K562 (cell line): ENCODE measurements at regions not wholly inside any gene's neighbourhood (a gene's known extent, or its start where the extent isn't known, plus 50 kb on each side); places are given as distances from the start of the nearest gene placed in this dataset.

Experiments used
- ATAC-seq: fragments of 200-7000 bp; cut with Tn5 transposase; 3 replicates; pipeline ENCODE4 v1.9.1; 2020; ENCODE audit warnings: moderate library complexity
- BruUV-seq: library from RNA; stranded (reverse); fragments of 400-500 nt; replicated peaks from 2 replicates; lab custom pipeline; 2021; lab: Mats Ljungman, UMichigan
- CTCF ChIA-PET: fragments of 300-600 bp; formaldehyde crosslinking; extraction: SDS; loops from one replicate; lab custom pipeline; 2021; ENCODE audit warnings: low intra/inter-chr PET ratio; lab: Yijun Ruan, JAX
- POLR2A ChIA-PET: fragments of 300-600, 350-650 bp; sonication (Branson Sonifier 250); formaldehyde crosslinking; extraction: SDS; loops from one replicate; lab custom pipeline; 2021; ENCODE audit warnings: antibody characterized with exemption, inconsistent platforms; lab: Yijun Ruan, JAX
- DNase-seq, 4 experiments: peaks; one replicate each; pipeline versions ENCODE4 v3.0.0 to v3.0.0-alpha.2; 2011 to 2018; ENCODE audit warnings: low spot score in 3 of 4, mixed read lengths in 3 of 4; ENCODE audit errors: extremely low read depth in 1 of 4
- FAIRE-seq: peaks from 2 replicates; lab custom pipeline; 2011; peaks lifted over from hg19 to GRCh38; lab: Jason Lieb, UNC
- H2AFZ ChIP-seq: 2 replicates; pipeline ENCODE4 v1.6.0; 2011; ENCODE audit warnings: low read depth, low read length, control low read depth, inconsistent platforms
- H3K27ac ChIP-seq: fragments of 200-600 bp; 3 replicates; pipeline ENCODE4 v1.8.0; 2011; ENCODE audit warnings: low read depth, mild to moderate bottlenecking, control low read depth, inconsistent platforms, low read length, moderate library complexity, mixed read lengths; ENCODE audit errors: extremely low read depth
- H3K27me3 ChIP-seq, 2 experiments: fragments of 300-600 bp in 1 of 2; 2 replicates in 1 of 2; 3 replicates in 1 of 2; pipeline versions ENCODE4 v1.6.0 to v1.8.0; 2011; ENCODE audit warnings: inconsistent platforms in 2 of 2, low read length in 2 of 2, mild to moderate bottlenecking in 1 of 2, mixed read lengths in 1 of 2, moderate library complexity in 1 of 2; ENCODE audit not compliant: control insufficient read depth in 2 of 2, insufficient read depth in 2 of 2
- H3K36me3 ChIP-seq: fragments of 300-600 bp; 3 replicates; pipeline ENCODE4 v1.8.0; 2011; ENCODE audit warnings: mild to moderate bottlenecking, low read length, inconsistent platforms; ENCODE audit not compliant: control insufficient read depth, insufficient read depth
- H3K4me1 ChIP-seq, 2 experiments: fragments of 200-600 bp in 1 of 2; replicated peaks in 1 of 2; 2 replicates in 1 of 2; 3 replicates in 1 of 2; pipeline versions ENCODE4 v1.5.1 to v1.8.0; 2011; ENCODE audit warnings: inconsistent platforms in 2 of 2, low read length in 2 of 2, mild to moderate bottlenecking in 1 of 2, mixed read lengths in 1 of 2, moderate library complexity in 1 of 2; ENCODE audit not compliant: control insufficient read depth in 2 of 2, insufficient read depth in 2 of 2
- H3K4me2 ChIP-seq: 2 replicates; pipeline ENCODE4 v1.6.1; 2011; ENCODE audit warnings: low read length, control low read depth, inconsistent platforms, mixed read lengths; ENCODE audit not compliant: insufficient read depth
- H3K4me3 ChIP-seq: fragments of 200-600 bp; sonication (generic), shearing (Covaris generic); 2 replicates; pipeline ENCODE4 v1.5.1; 2016; ENCODE audit warnings: control low read depth, inconsistent platforms
- H3K79me2 ChIP-seq: fragments of 200-600 bp; 3 replicates; pipeline ENCODE4 v1.8.0; 2011; ENCODE audit warnings: low read length, inconsistent platforms; ENCODE audit not compliant: control insufficient read depth, insufficient read depth
- H3K9ac ChIP-seq, 2 experiments: 2 replicates each; pipeline versions ENCODE4 v1.6.0 to v1.6.1; 2011; ENCODE audit warnings: low read depth in 2 of 2, low read length in 2 of 2, control low read depth in 1 of 2, inconsistent platforms in 1 of 2, mild to moderate bottlenecking in 1 of 2, mixed read lengths in 1 of 2; ENCODE audit not compliant: insufficient read depth in 1 of 2
- H3K9me1 ChIP-seq: one replicate; pipeline ENCODE4 v1.6.0; 2011; ENCODE audit warnings: inconsistent platforms, mild to moderate bottlenecking, low read length, moderate library complexity; ENCODE audit not compliant: control insufficient read depth, insufficient read depth
- H3K9me3 ChIP-seq: replicated peaks from 2 replicates; pipeline ENCODE4 v1.5.1; 2011; ENCODE audit warnings: low read depth, low read length, inconsistent platforms; ENCODE audit not compliant: control insufficient read depth, insufficient read depth
- H4K20me1 ChIP-seq: replicated peaks from 2 replicates; pipeline ENCODE4 v1.6.1; 2011; ENCODE audit warnings: low read length, inconsistent platforms, mixed read lengths; ENCODE audit not compliant: control insufficient read depth, insufficient read depth
- ASH1L ChIP-seq: fragments of 450-650 bp; IDR thresholded peaks from 2 replicates; pipeline ENCODE4 v1.6.1; 2018; ENCODE audit warnings: borderline replicate concordance, mild to moderate bottlenecking, low read depth; ENCODE audit not compliant: partially characterized antibody
- BRF2 ChIP-seq: IDR thresholded peaks from 3 replicates; pipeline ENCODE4 v1.6.1; 2011; ENCODE audit warnings: borderline replicate concordance, mild to moderate bottlenecking; ENCODE audit not compliant: insufficient read length, insufficient read depth
- C11orf30 ChIP-seq: fragments of 450-650 bp; IDR thresholded peaks from 2 replicates; pipeline ENCODE4 v1.6.1; 2016; ENCODE audit warnings: low read depth, mild to moderate bottlenecking
- EWSR1 ChIP-seq: fragments of 450-650 bp; IDR thresholded peaks from 2 replicates; pipeline ENCODE4 v1.6.1; 2018; ENCODE audit warnings: borderline replicate concordance, mild to moderate bottlenecking, low read depth, moderate library complexity; ENCODE audit not compliant: partially characterized antibody
- HNRNPH1 ChIP-seq: fragments of 200-400 bp; formaldehyde crosslinking; optimal IDR thresholded peaks from 2 replicates; pipeline ENCODE3; 2017; ENCODE audit warnings: low read depth, mild to moderate bottlenecking, low read length, moderate library complexity
- MEF2D ChIP-seq: conservative IDR thresholded peaks from 2 replicates; pipeline ENCODE4 v1.6.1; 2016; ENCODE audit warnings: low read depth, missing genetic modification characterization, missing compliant biosample characterization
- RBM17 ChIP-seq: fragments of 200-400 bp; formaldehyde crosslinking; IDR thresholded peaks from 2 replicates; pipeline ENCODE4 v1.6.1; 2017; ENCODE audit warnings: low read depth, mild to moderate bottlenecking, low read length, borderline replicate concordance
- RFX5 ChIP-seq: IDR thresholded peaks from 2 replicates; pipeline ENCODE4 v1.6.1; 2011; ENCODE audit warnings: low read depth, mild to moderate bottlenecking, improper control_type of control experiment, low read length
- SLC30A9 ChIP-seq: fragments of 250-450 bp; sonication (Bioruptor Pico); IDR thresholded peaks from 2 replicates; pipeline ENCODE4 v1.8.0; 2022; ENCODE audit warnings: mild to moderate bottlenecking, moderate library complexity
- SMAD1 ChIP-seq: fragments of 150-350 bp; IDR thresholded peaks from 2 replicates; pipeline ENCODE4 v1.6.1; 2014; ENCODE audit warnings: low read length, low read depth; ENCODE audit not compliant: partially characterized antibody
- TARDBP ChIP-seq: fragments of 450-650 bp; IDR thresholded peaks from 2 replicates; pipeline ENCODE4 v1.6.1; 2016
- ZBTB1 ChIP-seq: sonication (generic); formaldehyde crosslinking; IDR thresholded peaks from 2 replicates; pipeline ENCODE4 v1.8.1; 2023; ENCODE audit warnings: missing genetic modification reagents, low read depth, mild to moderate bottlenecking, borderline replicate concordance
- ZNF140 ChIP-seq: fragments of 250-450 bp; sonication (Bioruptor Pico); IDR thresholded peaks from 2 replicates; pipeline ENCODE4 v1.8.0; 2021; ENCODE audit warnings: moderate library complexity, mild to moderate bottlenecking, inconsistent platforms
- ZNF407 ChIP-seq: fragments of 450-650 bp; IDR thresholded peaks from 2 replicates; pipeline ENCODE4 v1.6.1; 2016; ENCODE audit warnings: low read depth
- ZNF57 ChIP-seq: fragments of 450-650 bp; formaldehyde crosslinking; IDR thresholded peaks from 2 replicates; pipeline ENCODE4 v1.4.0; 2020; ENCODE audit warnings: mild to moderate bottlenecking, moderate library complexity
- ZSCAN29 ChIP-seq: fragments of 450-650 bp; IDR thresholded peaks from 2 replicates; pipeline ENCODE4 v1.6.1; 2017
- WGBS: fragments of 100-300 bp; shearing (Covaris generic); methylation state at CpG from one replicate; pipeline ENCODE4 v1.1.6; 2016; ENCODE audit warnings: low coverage, mixed read lengths; ENCODE audit not compliant: insufficient coverage; ENCODE audit errors: missing lambda C conversion rate; 5-methylcytosine and 5-hydroxymethylcytosine counted together
- in situ Hi-C: fragments of 300-500 bp; cut with MboI; formaldehyde crosslinking; loops from 4 replicates; pipeline ENCODE4 v1.15.0; 2018; ENCODE audit warnings: inconsistent platforms, mixed read lengths
- intact Hi-C: fragments of 100-400 bp; cut with micrococcal nuclease; formaldehyde crosslinking; loops from 2 replicates; pipeline ENCODE4 v1.14.2; 2022

GRCh38 chr15:29601811-29602210 is 220.5 kb downstream of the TJP1 start:
- no peak for ATAC-seq
- Histone ChIP-seq H3K4me1 (no peaks in the 10 kb centered on the region), H3K27me3 (no peaks in the 10 kb centered on the region; a peak in 1 of 5 replicates), H3K79me2 (no peaks in the 10 kb centered on the region), H3K4me2 (no peak overlapping the region), H3K9me3 (no peaks in the 10 kb centered on the region)
- no peak for DNase-seq
- WGBS, result 1% methylated on average over 5 of the region's 5 CpGs
- CTCF ChIA-PET, result no interaction called here
- intact Hi-C loops, result no loop called here
- TF ChIP-seq RBM17 (no peak), ZNF140 (CRISPR knock-in tag) (no peak), MEF2D (tag) (no peak), C11orf30 (no peak), EWSR1 (no peak), SMAD1 (no peak), ASH1L (no peak), ZNF407 (no peak), ZBTB1 (CRISPR knock-in tag) (no peak), BRF2 (no peak), ZNF57 (CRISPR knock-in tag) (no peak), TARDBP (no peak), ZSCAN29 (no peak), SLC30A9 (CRISPR knock-in tag) (no peak), HNRNPH1 (no peak), RFX5 (no peak)
- TF ChIP-seq, all 486 proteins: peak for 0
- POLR2A ChIA-PET, result no interaction called here
- H2AFZ ChIP-seq, result no peak overlapping the region
- H3K9me1 ChIP-seq, result no peaks in the 10 kb centered on the region
- no peaks in the 10 kb centered on the region for H3K36me3 ChIP-seq
- no peak for FAIRE-seq
- H4K20me1 ChIP-seq, result no peaks in the 10 kb centered on the region; the same call in 1 of the 2 replicates
- in situ Hi-C loops, result no loop called here
- H3K9ac ChIP-seq, result no peak overlapping the region
- no peak overlapping the region for H3K27ac ChIP-seq
- H3K4me3 ChIP-seq, result no peak overlapping the region
- BruUV-seq, result no TSS peak
